Ascending aorta (tissue), 2 donors: ENCODE measurements at regions not wholly inside any gene's neighbourhood (a gene's known extent, or its start where the extent isn't known, plus 50 kb on each side); places are given as distances from the start of the nearest gene placed in this dataset.

ENCODE experiments used
- DNase-seq, 2 donors: peaks; one replicate each; pipeline ENCODE4 v3.0.0-alpha.2; 2019; ENCODE audit warnings: low spot score in 2 of 2
- H3K27ac ChIP-seq, 2 donors: fragments of 200-600 bp; sonication (generic); one replicate each; pipeline ENCODE4 v1.5.1; 2016 to 2017; ENCODE audit warnings: mild to moderate bottlenecking in 1 of 2
- H3K27me3 ChIP-seq: fragments of 200-600 bp; sonication (generic); one replicate; pipeline ENCODE4 v1.5.1; 2017
- H3K36me3 ChIP-seq, 2 donors: fragments of 200-600 bp; sonication (generic); one replicate each; pipeline ENCODE4 v1.5.1; 2016
- H3K4me1 ChIP-seq, 2 donors: fragments of 200-600 bp; sonication (generic); one replicate each; pipeline ENCODE4 v1.5.1; 2016 to 2017; ENCODE audit warnings: mild to moderate bottlenecking in 1 of 2
- H3K4me3 ChIP-seq, 2 donors: fragments of 200-600 bp; sonication (generic); one replicate each; pipeline ENCODE4 v1.5.1; 2016 to 2017; ENCODE audit warnings: mild to moderate bottlenecking in 1 of 2
- H3K9me3 ChIP-seq, 2 donors: fragments of 200-600 bp; sonication (generic); one replicate each; pipeline ENCODE4 v1.5.1; 2016
- intact Hi-C: fragments of 100-400 bp; cut with DNase I; formaldehyde crosslinking; loops from one replicate; pipeline ENCODE4 v1.15.1; 2023
- TF ChIP-seq, protein P1 (sequence below), 3 experiments: fragments of 200-600 bp in 2 of 3; fragments of 450-650 bp in 1 of 3; sonication (generic) in 2 of 3; IDR thresholded peaks; one replicate each; pipeline ENCODE4 v1.5.1; 2016 to 2019; ENCODE audit warnings: antibody characterized with exemption in 3 of 3, mild to moderate bottlenecking in 1 of 3, moderate library complexity in 1 of 3

DNA sequence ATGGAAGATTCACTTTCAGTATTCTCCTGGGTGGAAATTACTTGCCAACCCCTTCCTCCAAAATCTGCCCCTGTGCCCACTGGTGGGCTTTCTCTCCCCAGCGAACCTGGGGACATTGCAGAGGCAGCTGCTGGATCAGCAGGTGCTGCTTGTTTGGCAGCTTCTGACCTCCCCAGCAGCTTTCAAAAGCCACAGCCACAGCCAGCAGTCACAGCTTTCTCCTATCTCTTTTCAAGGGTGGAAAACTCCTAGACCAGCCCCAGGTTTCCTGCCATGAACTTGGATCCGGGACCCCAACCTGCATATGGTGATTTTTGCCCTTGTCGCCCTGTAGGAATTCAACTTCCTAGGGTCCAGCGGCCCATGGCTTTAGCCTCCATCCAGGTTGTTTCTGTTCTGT is 330.8 kb downstream of the ADAMTS20 start:
- Histone ChIP-seq H3K9me3 (no peaks in the 10 kb centered on the region), H3K4me3 (no peak overlapping the region), H3K27ac (no peak overlapping the region), H3K36me3 (no peaks in the 10 kb centered on the region), H3K4me1 (no peaks in the 10 kb centered on the region), H3K27me3 (no peaks in the 10 kb centered on the region)
- no peak for DNase-seq
- TF ChIP-seq, protein P1, sequence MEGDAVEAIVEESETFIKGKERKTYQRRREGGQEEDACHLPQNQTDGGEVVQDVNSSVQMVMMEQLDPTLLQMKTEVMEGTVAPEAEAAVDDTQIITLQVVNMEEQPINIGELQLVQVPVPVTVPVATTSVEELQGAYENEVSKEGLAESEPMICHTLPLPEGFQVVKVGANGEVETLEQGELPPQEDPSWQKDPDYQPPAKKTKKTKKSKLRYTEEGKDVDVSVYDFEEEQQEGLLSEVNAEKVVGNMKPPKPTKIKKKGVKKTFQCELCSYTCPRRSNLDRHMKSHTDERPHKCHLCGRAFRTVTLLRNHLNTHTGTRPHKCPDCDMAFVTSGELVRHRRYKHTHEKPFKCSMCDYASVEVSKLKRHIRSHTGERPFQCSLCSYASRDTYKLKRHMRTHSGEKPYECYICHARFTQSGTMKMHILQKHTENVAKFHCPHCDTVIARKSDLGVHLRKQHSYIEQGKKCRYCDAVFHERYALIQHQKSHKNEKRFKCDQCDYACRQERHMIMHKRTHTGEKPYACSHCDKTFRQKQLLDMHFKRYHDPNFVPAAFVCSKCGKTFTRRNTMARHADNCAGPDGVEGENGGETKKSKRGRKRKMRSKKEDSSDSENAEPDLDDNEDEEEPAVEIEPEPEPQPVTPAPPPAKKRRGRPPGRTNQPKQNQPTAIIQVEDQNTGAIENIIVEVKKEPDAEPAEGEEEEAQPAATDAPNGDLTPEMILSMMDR (IDR thresholded peaks at IDR 0.05), result no peak
- intact Hi-C loops, result no loop called here

DNA sequence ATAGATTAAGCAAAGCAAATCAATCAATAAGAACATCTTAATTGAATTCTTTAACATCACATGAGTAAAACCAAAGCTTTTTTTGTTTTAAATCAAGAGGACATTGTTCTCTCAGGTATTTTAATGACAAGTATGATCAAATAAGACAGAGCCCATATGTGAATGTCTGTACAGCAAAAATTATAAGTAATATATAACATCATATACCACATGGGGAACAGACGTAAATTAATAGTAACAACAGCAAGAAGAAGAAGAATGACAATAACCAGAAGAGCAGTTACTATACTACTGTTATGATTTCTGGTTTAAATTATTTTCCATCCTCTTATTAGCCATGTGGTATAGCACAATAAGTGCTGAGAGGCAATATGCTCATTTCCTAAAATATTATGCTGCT is 335.5 kb downstream of the ADAMTS20 start:
- intact Hi-C loops, result no loop called here
- Histone ChIP-seq H3K27ac (no peak overlapping the region), H3K4me1 (no peaks in the 10 kb centered on the region), H3K27me3 (no peaks in the 10 kb centered on the region), H3K9me3 (no peaks in the 10 kb centered on the region), H3K4me3 (no peak overlapping the region), H3K36me3 (no peaks in the 10 kb centered on the region)
- TF ChIP-seq, protein P1 (IDR thresholded peaks at IDR 0.05), result no peak
- DNase-seq, result no peak

DNA sequence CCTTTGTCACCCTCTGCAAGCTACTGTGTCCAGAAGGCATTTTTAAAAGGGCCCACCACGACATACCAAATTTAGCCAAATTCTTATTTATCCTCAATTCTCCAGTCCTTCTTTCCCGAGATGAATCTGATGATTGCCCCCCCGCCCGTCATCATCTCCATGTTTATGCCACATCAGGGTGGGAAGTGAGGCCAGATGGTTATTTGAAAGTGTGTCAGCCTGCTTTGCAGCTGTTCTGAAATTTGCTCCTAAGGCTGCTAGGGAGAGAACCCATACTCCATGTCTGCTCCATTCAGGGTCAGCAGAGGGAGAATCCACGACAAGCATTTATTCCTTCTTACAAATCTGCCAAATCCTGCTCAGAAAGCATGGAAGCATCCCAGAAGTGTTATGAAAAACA is 337.8 kb downstream of the ADAMTS20 start:
- Histone ChIP-seq H3K36me3 (no peaks in the 10 kb centered on the region), H3K4me1 (no peaks in the 10 kb centered on the region), H3K27ac (no peak overlapping the region), H3K4me3 (no peak overlapping the region), H3K27me3 (no peaks in the 10 kb centered on the region), H3K9me3 (no peaks in the 10 kb centered on the region)
- TF ChIP-seq, protein P1 (IDR thresholded peaks at IDR 0.05), result no peak
- DNase-seq, result no peak
- intact Hi-C loops, result no loop called here

DNA sequence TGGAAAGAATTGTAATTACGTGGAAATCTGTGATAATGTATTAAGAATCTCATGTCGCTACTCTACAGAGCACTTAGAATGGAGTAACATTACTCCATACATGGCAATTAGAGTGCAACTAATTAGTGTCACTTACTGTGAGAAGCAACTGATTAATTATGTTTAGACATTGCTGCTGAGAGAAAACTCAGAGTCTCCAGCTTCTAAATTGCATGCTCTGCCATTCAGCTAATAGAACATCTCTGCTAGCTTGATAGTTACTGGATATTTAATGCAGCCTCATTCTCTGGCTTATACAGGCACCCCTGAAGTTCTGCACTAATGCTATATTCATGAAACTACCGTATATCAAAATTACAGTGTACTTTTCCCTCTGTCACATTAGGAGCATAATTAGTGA is 338.4 kb downstream of the ADAMTS20 start:
- intact Hi-C loops, result no loop called here
- no peaks in the 10 kb centered on the region for H3K9me3 ChIP-seq
- H3K4me3 ChIP-seq, result no peak overlapping the region
- H3K4me1 ChIP-seq, result no peaks in the 10 kb centered on the region
- H3K27ac ChIP-seq, result no peak overlapping the region
- no peaks in the 10 kb centered on the region for H3K36me3 ChIP-seq
- no peaks in the 10 kb centered on the region for H3K27me3 ChIP-seq
- DNase-seq, result no peak
- TF ChIP-seq, protein P1 (IDR thresholded peaks at IDR 0.05), result no peak

DNA sequence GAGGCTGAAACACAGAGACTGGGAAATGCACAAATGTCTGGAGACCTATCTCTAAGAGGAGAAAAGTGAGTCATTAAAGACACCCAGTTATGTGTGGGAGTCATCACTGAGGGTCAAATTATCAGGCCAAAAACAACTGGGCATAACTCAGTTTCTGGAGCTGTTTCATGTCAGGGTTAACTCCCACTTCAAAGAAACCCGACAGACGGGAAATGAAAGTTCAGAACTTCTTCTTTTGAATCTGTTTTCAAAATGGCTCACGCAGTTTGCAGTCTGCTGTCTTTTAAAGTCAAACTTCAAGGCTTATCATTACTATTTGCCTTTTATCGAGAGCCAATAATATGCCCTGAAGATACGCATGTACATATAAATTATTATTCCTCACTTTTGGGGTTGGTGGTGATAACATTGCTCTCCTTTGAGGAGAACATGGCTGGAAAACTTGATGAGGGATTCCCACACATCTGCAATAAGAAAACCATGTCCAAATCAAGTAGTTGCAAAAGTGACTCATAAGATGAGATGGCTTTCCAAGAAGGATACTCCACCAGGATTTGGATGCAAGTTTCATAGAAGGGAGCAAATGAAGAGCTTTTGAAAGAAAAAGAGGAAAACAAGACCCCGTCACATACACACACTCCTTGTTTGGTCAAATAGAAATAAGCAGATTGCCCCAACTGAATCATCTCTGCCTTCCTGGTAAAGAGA is 341.4 kb downstream of the ADAMTS20 start:
- no peak for DNase-seq
- H3K36me3 ChIP-seq, result no peaks in the 10 kb centered on the region
- no peak overlapping the region for H3K4me3 ChIP-seq
- H3K27me3 ChIP-seq, result no peaks in the 10 kb centered on the region
- no peaks in the 10 kb centered on the region for H3K4me1 ChIP-seq
- intact Hi-C loops, result no loop called here
- TF ChIP-seq, protein P1 (IDR thresholded peaks at IDR 0.05), result no peak
- no peak overlapping the region for H3K27ac ChIP-seq
- H3K9me3 ChIP-seq, result no peaks in the 10 kb centered on the region

DNA sequence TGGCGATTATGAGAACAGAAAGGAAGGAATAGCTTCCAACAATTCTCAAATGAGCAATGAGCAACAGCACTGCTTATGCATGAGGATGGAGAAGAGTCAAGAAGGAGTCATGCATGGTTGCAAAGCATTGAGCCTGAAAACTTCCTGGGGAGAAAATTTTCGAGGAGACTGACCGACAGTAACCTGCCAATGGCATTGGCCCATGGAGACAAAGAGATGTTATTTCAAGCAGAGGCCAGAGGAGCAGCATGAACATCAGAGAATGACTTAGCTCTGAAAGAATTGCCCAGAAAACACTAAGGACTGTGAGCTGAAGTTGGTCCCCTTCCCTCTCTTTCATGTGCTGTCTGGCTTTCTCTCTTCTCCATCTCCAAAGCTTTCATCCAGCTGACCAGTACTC is 343.4 kb downstream of the ADAMTS20 start:
- no peaks in the 10 kb centered on the region for H3K9me3 ChIP-seq
- TF ChIP-seq, protein P1 (IDR thresholded peaks at IDR 0.05), result no peak

More for the DNA sequence above, 343.4 kb downstream of the ADAMTS20 start:
- no peaks in the 10 kb centered on the region for H3K4me1 ChIP-seq
- no peaks in the 10 kb centered on the region for H3K36me3 ChIP-seq
- intact Hi-C loops, result no loop called here
- H3K4me3 ChIP-seq, result no peak overlapping the region
- no peak for DNase-seq
- H3K27me3 ChIP-seq, result no peaks in the 10 kb centered on the region
- no peak overlapping the region for H3K27ac ChIP-seq
